HL-60 (cell line): ENCODE measurements at regions not wholly inside any gene's neighbourhood (a gene's known extent, or its start where the extent isn't known, plus 50 kb on each side); places are given as distances from the start of the nearest gene placed in this dataset.

Experiments
- CTCF ChIP-seq: IDR thresholded peaks from one replicate; pipeline ENCODE4 v1.5.1; 2011; ENCODE audit warnings: low read length, control low read depth, inconsistent platforms; ENCODE audit not compliant: insufficient read depth
- GABPA ChIP-seq: IDR thresholded peaks from 2 replicates; pipeline ENCODE4 v1.6.1; 2012; ENCODE audit warnings: low read depth
- POLR2AphosphoS5 ChIP-seq: IDR thresholded peaks from 2 replicates; pipeline ENCODE4 v1.6.1; 2012; ENCODE audit warnings: low read depth
- REST ChIP-seq: IDR thresholded peaks from 2 replicates; pipeline ENCODE4 v1.6.1; 2012; ENCODE audit warnings: low read depth; ENCODE audit not compliant: insufficient replicate concordance
- SPI1 ChIP-seq: IDR thresholded peaks from 2 replicates; pipeline ENCODE4 v1.6.1; 2012; ENCODE audit warnings: low read depth, mild to moderate bottlenecking, borderline replicate concordance

GRCh38 chr4:8756816-8757215 is 114.8 kb downstream of the HMX1 start:
- no peak for TF ChIP-seq CTCF
- no peak for TF ChIP-seq POLR2AphosphoS5
- no peak for TF ChIP-seq GABPA
- TF ChIP-seq REST = no peak
- no peak for TF ChIP-seq SPI1
